ENCODE measurements at regions not wholly inside any gene's neighbourhood (a gene's known extent, or its start where the extent isn't known, plus 50 kb on each side); places are given as distances from the start of the nearest gene placed in this dataset.

- no peak for DNase-seq
Measured at GRCh38 chr15:31782016-31782783, 248.1 kb upstream of the CHRNA7 start.

- no peak for DNase-seq
Measured at GRCh38 chr15:31782951-31783350, 247.4 kb upstream of the CHRNA7 start.

GRCh38 chr15:31786360-31786759 lies 244.0 kb upstream of the CHRNA7 start:
- no peak for DNase-seq

GRCh38 chr15:31788104-31788503 lies 242.2 kb upstream of the CHRNA7 start:
- no peak for DNase-seq

GRCh38 chr15:31792611-31793199 lies 237.6 kb upstream of the CHRNA7 start:
- DNase-seq, result no peak

- DNase-seq, result no peak
Measured at GRCh38 chr15:31799319-31799714, 231.0 kb upstream of the CHRNA7 start.

GRCh38 chr15:31799715-31800321 lies 230.5 kb upstream of the CHRNA7 start:
- DNase-seq, result no peak

- DNase-seq, result peak; percentile 55
Measured at GRCh38 chr15:31801152-31801551, 229.2 kb upstream of the CHRNA7 start.

GRCh38 chr15:31802761-31803160 lies 227.6 kb upstream of the CHRNA7 start:
- DNase-seq, result no peak

GRCh38 chr15:31803388-31803884 lies 226.9 kb upstream of the CHRNA7 start:
- DNase-seq, result no peak

- DNase-seq, result no peak
Measured at GRCh38 chr15:31805090-31805662, 225.1 kb upstream of the CHRNA7 start.

- no peak for DNase-seq
Measured at GRCh38 chr15:31806106-31806505, 224.2 kb upstream of the CHRNA7 start.

GRCh38 chr15:31811641-31812040 lies 218.7 kb upstream of the CHRNA7 start:
- no peak for DNase-seq

GRCh38 chr15:31814082-31814481 lies 216.2 kb upstream of the CHRNA7 start:
- DNase-seq, result no peak

- DNase-seq, result no peak
Measured at GRCh38 chr15:31815411-31816155, 214.7 kb upstream of the CHRNA7 start.

GRCh38 chr15:31822463-31822862 lies 207.9 kb upstream of the CHRNA7 start:
- DNase-seq, result no peak

- no peak for DNase-seq
Measured at GRCh38 chr15:31824024-31824423, 206.3 kb upstream of the CHRNA7 start.

- no peak for DNase-seq
Measured at GRCh38 chr15:31828594-31828993, 201.7 kb upstream of the CHRNA7 start.

GRCh38 chr15:31830591-31830990 lies 199.7 kb upstream of the CHRNA7 start:
- DNase-seq, result no peak

- no peak for DNase-seq
Measured at GRCh38 chr15:31831596-31831995, 198.7 kb upstream of the CHRNA7 start.

- no peak for DNase-seq
Measured at GRCh38 chr15:31834654-31835053, 195.7 kb upstream of the CHRNA7 start.

- no peak for DNase-seq
Measured at GRCh38 chr15:31839388-31839787, 190.9 kb upstream of the CHRNA7 start.
